Neural cell (in vitro differentiated cells): ENCODE measurements at regions not wholly inside any gene's neighbourhood (a gene's known extent, or its start where the extent isn't known, plus 50 kb on each side); places are given as distances from the start of the nearest gene placed in this dataset.

ENCODE experiments used
- CTCF ChIP-seq: fragments of 450-650 bp; IDR thresholded peaks from 2 replicates; pipeline ENCODE4 v1.5.1; 2014; ENCODE audit warnings: antibody characterized with exemption, mild to moderate bottlenecking, moderate library complexity; ENCODE audit not compliant: poor library complexity, severe bottlenecking
- EP300 ChIP-seq: fragments of 450-650 bp; conservative IDR thresholded peaks from 2 replicates; pipeline ENCODE4 v1.6.1; 2014; ENCODE audit warnings: antibody characterized with exemption, mild to moderate bottlenecking, moderate library complexity; ENCODE audit not compliant: poor library complexity, severe bottlenecking
- EZH2 ChIP-seq: fragments of 200-600, 300-800 bp; shearing (Covaris generic), sonication (generic); IDR thresholded peaks from 2 replicates; pipeline ENCODE4 v1.6.1; 2014; ENCODE audit warnings: antibody characterized with exemption, low read length, borderline replicate concordance, mild to moderate bottlenecking; ENCODE audit not compliant: insufficient read depth, poor library complexity, severe bottlenecking
- MXI1 ChIP-seq: fragments of 450-650 bp; conservative IDR thresholded peaks from 2 replicates; pipeline ENCODE4 v1.6.1; 2014; ENCODE audit warnings: antibody characterized with exemption, mild to moderate bottlenecking; ENCODE audit not compliant: poor library complexity, severe bottlenecking
- POLR2AphosphoS5 ChIP-seq: IDR thresholded peaks from 2 replicates; pipeline ENCODE4 v1.6.1; 2012
- RAD21 ChIP-seq: fragments of 450-650 bp; conservative IDR thresholded peaks from 2 replicates; pipeline ENCODE4 v1.6.1; 2014; ENCODE audit warnings: antibody characterized with exemption, mild to moderate bottlenecking, moderate library complexity
- REST ChIP-seq: IDR thresholded peaks from 2 replicates; pipeline ENCODE4 v1.6.1; 2012; ENCODE audit warnings: borderline replicate concordance
- SMC3 ChIP-seq: fragments of 450-650 bp; conservative IDR thresholded peaks from 2 replicates; pipeline ENCODE4 v1.6.1; 2014; ENCODE audit warnings: antibody characterized with exemption, mild to moderate bottlenecking, moderate library complexity; ENCODE audit not compliant: poor library complexity
- TAF1 ChIP-seq: IDR thresholded peaks from 2 replicates; pipeline ENCODE4 v1.6.1; 2012; ENCODE audit warnings: low read depth

- TF ChIP-seq CTCF (no peak), POLR2AphosphoS5 (no peak), RAD21 (no peak), EZH2 (no peak), REST (no peak), EP300 (no peak), TAF1 (no peak), MXI1 (no peak), SMC3 (no peak)
Measured at GRCh38 chr1:82121421-82121820, 320.7 kb downstream of the ADGRL2 start.
